ENCODE measurements at regions not wholly inside any gene's neighbourhood (a gene's known extent, or its start where the extent isn't known, plus 50 kb on each side); places are given as distances from the start of the nearest gene placed in this dataset.

GRCh38 chr2:236403125-236403524 is 138.9 kb upstream of the ASB18 start (continued):
- TF ChIP-seq, protein P1, sequence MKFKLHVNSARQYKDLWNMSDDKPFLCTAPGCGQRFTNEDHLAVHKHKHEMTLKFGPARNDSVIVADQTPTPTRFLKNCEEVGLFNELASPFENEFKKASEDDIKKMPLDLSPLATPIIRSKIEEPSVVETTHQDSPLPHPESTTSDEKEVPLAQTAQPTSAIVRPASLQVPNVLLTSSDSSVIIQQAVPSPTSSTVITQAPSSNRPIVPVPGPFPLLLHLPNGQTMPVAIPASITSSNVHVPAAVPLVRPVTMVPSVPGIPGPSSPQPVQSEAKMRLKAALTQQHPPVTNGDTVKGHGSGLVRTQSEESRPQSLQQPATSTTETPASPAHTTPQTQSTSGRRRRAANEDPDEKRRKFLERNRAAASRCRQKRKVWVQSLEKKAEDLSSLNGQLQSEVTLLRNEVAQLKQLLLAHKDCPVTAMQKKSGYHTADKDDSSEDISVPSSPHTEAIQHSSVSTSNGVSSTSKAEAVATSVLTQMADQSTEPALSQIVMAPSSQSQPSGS (CRISPR knock-in tag; IDR thresholded peaks at IDR 0.05), result no peak
- TF ChIP-seq MYC (CRISPR knock-in tag; IDR thresholded peaks at IDR 0.05; ENCODE audit: borderline replicate concordance) (no peak), ZNF121 (CRISPR knock-in tag; IDR thresholded peaks at IDR 0.05) (no peak), ZNF776 (CRISPR knock-in tag; IDR thresholded peaks at IDR 0.05) (no peak), SNAPC2 (CRISPR knock-in tag; IDR thresholded peaks at IDR 0.05) (no peak), TBX2 (CRISPR knock-in tag; IDR thresholded peaks at IDR 0.05; ENCODE audit: borderline replicate concordance) (no peak)

DNA sequence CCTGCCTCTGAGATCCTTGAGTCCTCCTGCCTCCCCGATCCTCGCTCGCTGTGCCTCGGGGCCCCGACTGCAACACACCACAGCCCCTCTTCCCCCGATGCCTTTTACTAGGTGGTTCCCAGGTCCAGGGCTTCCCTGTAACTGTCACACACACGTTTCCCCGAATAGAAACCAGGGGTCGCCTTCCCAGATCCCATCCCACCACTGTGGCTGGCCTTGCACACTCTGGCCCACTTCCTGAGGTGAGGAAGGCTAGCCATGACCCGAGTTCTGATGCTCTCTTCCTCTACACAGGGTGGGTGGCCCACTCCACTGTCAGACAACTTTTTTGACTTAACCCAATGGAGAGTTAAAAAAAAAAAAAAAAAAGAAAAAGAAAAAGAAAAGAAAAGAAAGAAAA is 139.6 kb upstream of the ASB18 start:
- ATAC-seq, result no peak
- no peak for FAIRE-seq
- Histone ChIP-seq H3K27me3 (ENCODE audit: control insufficient read depth in 1 of 2, insufficient read depth in 2 of 2, low read length in 2 of 2) (peaks cover 8 to 56% of the 10 kb centered on the region in 2 experiments), H3K4me2 (ENCODE audit: low read depth, low read length) (no peak overlapping the region), H2AFZ (ENCODE audit: low read length) (no peak overlapping the region), H3K9me3 (ENCODE audit: low read length) (peaks cover 5% of the 10 kb centered on the region; the same call in 1 of the 2 replicates), H3K79me2 (ENCODE audit: insufficient read depth, low read length) (no peaks in the 10 kb centered on the region), H3K9ac (ENCODE audit: insufficient read depth, low read depth, low read length) (no peak overlapping the region), H3K4me3 (replicated peaks in 1 of 3; ENCODE audit: insufficient read depth in 1 of 3, low read depth in 2 of 3, low read length in 3 of 3) (no peak overlapping the region), H3K4me1 (ENCODE audit: insufficient read depth, low read length) (peaks cover 7% of the 10 kb centered on the region; the same call in 1 of the 2 replicates), H4K20me1 (ENCODE audit: insufficient read depth, low read length) (no peaks in the 10 kb centered on the region), H3K36me3 (replicated peaks in 1 of 2; ENCODE audit: control insufficient read depth in 1 of 2, insufficient read depth in 2 of 2, low read length in 2 of 2) (no peaks in the 10 kb centered on the region), H3K27ac (ENCODE audit: extremely low read length, insufficient read depth, low read length) (no peak overlapping the region)
- no peak for TF ChIP-seq ZNF282 (IDR thresholded peaks at IDR 0.05; ENCODE audit: partially characterized antibody)
- TF ChIP-seq, protein P2, sequence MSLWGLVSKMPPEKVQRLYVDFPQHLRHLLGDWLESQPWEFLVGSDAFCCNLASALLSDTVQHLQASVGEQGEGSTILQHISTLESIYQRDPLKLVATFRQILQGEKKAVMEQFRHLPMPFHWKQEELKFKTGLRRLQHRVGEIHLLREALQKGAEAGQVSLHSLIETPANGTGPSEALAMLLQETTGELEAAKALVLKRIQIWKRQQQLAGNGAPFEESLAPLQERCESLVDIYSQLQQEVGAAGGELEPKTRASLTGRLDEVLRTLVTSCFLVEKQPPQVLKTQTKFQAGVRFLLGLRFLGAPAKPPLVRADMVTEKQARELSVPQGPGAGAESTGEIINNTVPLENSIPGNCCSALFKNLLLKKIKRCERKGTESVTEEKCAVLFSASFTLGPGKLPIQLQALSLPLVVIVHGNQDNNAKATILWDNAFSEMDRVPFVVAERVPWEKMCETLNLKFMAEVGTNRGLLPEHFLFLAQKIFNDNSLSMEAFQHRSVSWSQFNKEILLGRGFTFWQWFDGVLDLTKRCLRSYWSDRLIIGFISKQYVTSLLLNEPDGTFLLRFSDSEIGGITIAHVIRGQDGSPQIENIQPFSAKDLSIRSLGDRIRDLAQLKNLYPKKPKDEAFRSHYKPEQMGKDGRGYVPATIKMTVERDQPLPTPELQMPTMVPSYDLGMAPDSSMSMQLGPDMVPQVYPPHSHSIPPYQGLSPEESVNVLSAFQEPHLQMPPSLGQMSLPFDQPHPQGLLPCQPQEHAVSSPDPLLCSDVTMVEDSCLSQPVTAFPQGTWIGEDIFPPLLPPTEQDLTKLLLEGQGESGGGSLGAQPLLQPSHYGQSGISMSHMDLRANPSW (CRISPR knock-in tag; IDR thresholded peaks at IDR 0.05; ENCODE audit: borderline replicate concordance), result no peak
- TF ChIP-seq HBP1 (CRISPR knock-in tag; IDR thresholded peaks at IDR 0.05; ENCODE audit: low read depth), result no peak
- no peak for TF ChIP-seq MAZ (IDR thresholded peaks at IDR 0.05; ENCODE audit: borderline replicate concordance, low read depth, low read length)
- no peak for TF ChIP-seq MAZ (CRISPR knock-in tag; IDR thresholded peaks at IDR 0.05; ENCODE audit: low read depth)
- TF ChIP-seq, protein P3, sequence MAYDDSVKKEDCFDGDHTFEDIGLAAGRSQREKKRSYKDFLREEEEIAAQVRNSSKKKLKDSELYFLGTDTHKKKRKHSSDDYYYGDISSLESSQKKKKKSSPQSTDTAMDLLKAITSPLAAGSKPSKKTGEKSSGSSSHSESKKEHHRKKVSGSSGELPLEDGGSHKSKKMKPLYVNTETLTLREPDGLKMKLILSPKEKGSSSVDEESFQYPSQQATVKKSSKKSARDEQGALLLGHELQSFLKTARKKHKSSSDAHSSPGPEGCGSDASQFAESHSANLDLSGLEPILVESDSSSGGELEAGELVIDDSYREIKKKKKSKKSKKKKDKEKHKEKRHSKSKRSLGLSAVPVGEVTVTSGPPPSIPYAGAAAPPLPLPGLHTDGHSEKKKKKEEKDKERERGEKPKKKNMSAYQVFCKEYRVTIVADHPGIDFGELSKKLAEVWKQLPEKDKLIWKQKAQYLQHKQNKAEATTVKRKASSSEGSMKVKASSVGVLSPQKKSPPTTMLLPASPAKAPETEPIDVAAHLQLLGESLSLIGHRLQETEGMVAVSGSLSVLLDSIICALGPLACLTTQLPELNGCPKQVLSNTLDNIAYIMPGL (CRISPR knock-in tag; IDR thresholded peaks at IDR 0.05; ENCODE audit: borderline replicate concordance in 1 of 2, low read depth in 1 of 2), result no peak
- TF ChIP-seq SRF (IDR thresholded peaks at IDR 0.05; ENCODE audit: low read depth, low read length), result no peak
- DNase-seq (ENCODE audit: low spot score), result no peak
- no TSS peak for BruUV-seq (replicated peaks)
- intact Hi-C loops (cut with micrococcal nuclease; ENCODE audit: unreplicated experiment), result no loop called here
- in situ Hi-C loops (cut with HindIII; ENCODE audit: extremely low pct_ligation_motif_present, low pct_unique_long_range_greater_than_20kb), result no loop called here
- CTCF ChIA-PET (ENCODE audit: low intra/inter-chr PET ratio, low total read pairs), result no interaction called here
- WGBS (ENCODE audit: low lambda C conversion rate), result 37% methylated on average over 10 of the region's 10 CpGs
- POLR2A ChIA-PET, result no interaction called here
